Skeletal muscle tissue (tissue), 3 donors: ENCODE measurements at regions not wholly inside any gene's neighbourhood (a gene's known extent, or its start where the extent isn't known, plus 50 kb on each side); places are given as distances from the start of the nearest gene placed in this dataset.

Source experiments
- H3K27ac ChIP-seq: one replicate; pipeline ENCODE4 v1.7.0; 2013; ENCODE audit warnings: mild to moderate bottlenecking, low read depth, low read length, inconsistent platforms
- H3K27me3 ChIP-seq, 3 donors: one replicate each; pipeline ENCODE4 v1.7.0; 2013; ENCODE audit warnings: low read length in 3 of 3; ENCODE audit not compliant: control insufficient read depth in 3 of 3, insufficient read depth in 3 of 3
- H3K36me3 ChIP-seq, 3 donors: one replicate each; pipeline ENCODE4 v1.7.0; 2013; ENCODE audit warnings: low read length in 3 of 3; ENCODE audit not compliant: control insufficient read depth in 3 of 3, insufficient read depth in 3 of 3
- H3K4me1 ChIP-seq, 3 donors: one replicate each; pipeline ENCODE4 v1.7.0; 2013; ENCODE audit warnings: low read length in 3 of 3, mild to moderate bottlenecking in 3 of 3; ENCODE audit not compliant: control insufficient read depth in 3 of 3, insufficient read depth in 3 of 3
- H3K4me3 ChIP-seq, 3 donors: one replicate each; pipeline ENCODE4 v1.7.0; 2013; ENCODE audit warnings: low read length in 3 of 3
- H3K9ac ChIP-seq, 3 donors: one replicate each; pipeline ENCODE4 v1.7.0; 2013; ENCODE audit warnings: low read length in 3 of 3, mild to moderate bottlenecking in 3 of 3, moderate library complexity in 2 of 3, low read depth in 1 of 3
- H3K9me3 ChIP-seq, 3 donors: one replicate each; pipeline ENCODE4 v1.7.0; 2013; ENCODE audit warnings: low read length in 3 of 3; ENCODE audit not compliant: control insufficient read depth in 3 of 3
- donor health status: Osteomylitis.

GRCh38 chr22:26821854-26822253, 164.5 kb downstream of the MIAT start:
- peaks cover 0 to 3% (median 0%) of the 10 kb centered on the region in 3 donors for H3K27me3 ChIP-seq
- H3K9ac ChIP-seq, result no peak overlapping the region
- no peak overlapping the region for H3K27ac ChIP-seq
- H3K9me3 ChIP-seq, result peaks cover 0 to 7% (median 7%) of the 10 kb centered on the region in 3 donors
- H3K4me1 ChIP-seq, result no peaks in the 10 kb centered on the region
- H3K4me3 ChIP-seq, result no peak overlapping the region
- H3K36me3 ChIP-seq, result no peaks in the 10 kb centered on the region

GRCh38 chr22:26822313-26822712, 164.9 kb downstream of the MIAT start:
- peaks cover 0 to 7% (median 7%) of the 10 kb centered on the region in 3 donors for H3K9me3 ChIP-seq
- no peaks in the 10 kb centered on the region for H3K4me1 ChIP-seq
- H3K9ac ChIP-seq, result no peak overlapping the region
- no peak overlapping the region for H3K4me3 ChIP-seq
- no peak overlapping the region for H3K27ac ChIP-seq
- no peaks in the 10 kb centered on the region for H3K36me3 ChIP-seq
- H3K27me3 ChIP-seq, result peaks cover 0 to 3% (median 0%) of the 10 kb centered on the region in 3 donors

GRCh38 chr22:26823966-26824365, 166.6 kb downstream of the MIAT start:
- H3K4me3 ChIP-seq, result no peak overlapping the region
- H3K27me3 ChIP-seq, result peaks cover 0 to 3% (median 0%) of the 10 kb centered on the region in 3 donors
- no peaks in the 10 kb centered on the region for H3K9me3 ChIP-seq
- no peak overlapping the region for H3K9ac ChIP-seq
- no peaks in the 10 kb centered on the region for H3K4me1 ChIP-seq
- H3K36me3 ChIP-seq, result no peaks in the 10 kb centered on the region
- H3K27ac ChIP-seq, result no peak overlapping the region

- Histone ChIP-seq H3K4me3 (no peak overlapping the region), H3K9ac (no peak overlapping the region), H3K4me1 (no peaks in the 10 kb centered on the region), H3K27me3 (no peaks in the 10 kb centered on the region), H3K27ac (no peak overlapping the region), H3K9me3 (no peaks in the 10 kb centered on the region), H3K36me3 (no peaks in the 10 kb centered on the region)
Measured at GRCh38 chr22:26825960-26826935, 168.9 kb downstream of the MIAT start.

DNA sequence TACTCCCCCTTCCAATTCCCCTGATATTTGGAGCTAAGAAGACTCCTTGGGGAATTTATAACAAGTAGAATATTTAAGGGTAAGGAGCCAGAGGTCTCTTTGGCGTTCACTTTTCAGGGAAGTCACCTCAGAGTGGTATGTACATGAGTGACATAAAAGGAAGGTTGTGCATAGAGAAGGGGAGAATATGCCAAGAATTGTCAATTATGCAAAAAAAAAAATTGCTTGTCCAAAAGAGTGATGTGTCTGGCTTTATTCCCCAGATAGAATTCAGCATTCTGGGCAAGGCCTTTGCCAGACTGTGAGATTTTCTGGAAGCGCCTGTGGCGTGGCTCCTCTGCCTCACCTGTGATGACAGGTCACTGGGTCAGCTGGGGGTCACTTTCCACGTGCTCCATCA, 170.2 kb downstream of the MIAT start:
- Histone ChIP-seq H3K9ac (no peak overlapping the region), H3K9me3 (no peaks in the 10 kb centered on the region), H3K4me1 (no peaks in the 10 kb centered on the region), H3K36me3 (no peaks in the 10 kb centered on the region), H3K4me3 (no peak overlapping the region), H3K27ac (no peak overlapping the region), H3K27me3 (no peaks in the 10 kb centered on the region)

DNA sequence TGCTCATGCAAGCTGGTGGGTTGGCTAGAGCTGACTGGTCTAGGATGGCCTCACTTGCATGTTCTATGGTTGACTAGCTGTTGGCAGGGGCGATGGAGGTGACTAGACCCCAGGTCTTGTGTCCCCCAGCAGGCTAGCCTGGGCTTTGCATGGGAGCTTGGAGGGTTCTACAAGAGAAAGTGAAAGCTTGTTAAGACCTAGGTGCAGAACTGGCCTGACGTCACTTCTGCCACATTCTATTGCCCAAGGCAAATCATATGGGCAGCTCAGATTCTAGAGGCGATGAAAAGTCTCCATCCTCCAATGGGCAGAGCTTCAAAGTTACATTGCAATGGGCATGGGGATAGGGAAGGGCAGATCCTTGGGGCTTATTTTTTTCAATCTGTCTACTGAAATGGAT, 170.9 kb downstream of the MIAT start:
- Histone ChIP-seq H3K9ac (no peak overlapping the region), H3K4me1 (no peaks in the 10 kb centered on the region), H3K9me3 (no peaks in the 10 kb centered on the region), H3K27ac (no peak overlapping the region), H3K27me3 (no peaks in the 10 kb centered on the region), H3K36me3 (no peaks in the 10 kb centered on the region), H3K4me3 (no peak overlapping the region)

- Histone ChIP-seq H3K9me3 (no peaks in the 10 kb centered on the region), H3K4me3 (no peak overlapping the region), H3K4me1 (no peaks in the 10 kb centered on the region), H3K27ac (no peak overlapping the region), H3K9ac (no peak overlapping the region), H3K27me3 (no peaks in the 10 kb centered on the region), H3K36me3 (no peaks in the 10 kb centered on the region)
Measured at GRCh38 chr22:26830837-26831236, 173.4 kb downstream of the MIAT start.

DNA sequence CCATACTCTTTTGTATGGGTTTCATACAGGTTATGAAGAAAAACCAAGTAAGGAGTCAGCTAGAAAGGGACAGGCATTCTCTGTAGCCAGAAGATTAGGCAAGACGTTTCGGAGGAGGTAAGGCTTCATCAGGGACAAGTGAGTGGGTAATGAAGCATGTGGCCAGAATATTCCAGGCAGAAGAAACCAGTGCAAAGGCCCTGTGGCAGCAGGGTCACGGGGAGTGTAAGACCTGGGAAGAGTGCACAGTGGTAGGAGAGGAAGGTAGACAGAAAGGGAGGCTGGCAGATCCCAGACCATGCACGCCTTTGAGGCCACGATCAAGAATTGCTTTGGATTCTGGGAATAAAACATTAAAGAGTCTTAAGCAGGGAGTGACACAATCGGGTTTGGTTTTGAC, 177.6 kb downstream of the MIAT start:
- no peak overlapping the region for H3K27ac ChIP-seq
- H3K36me3 ChIP-seq, result no peaks in the 10 kb centered on the region
- no peaks in the 10 kb centered on the region for H3K9me3 ChIP-seq
- H3K4me1 ChIP-seq, result no peaks in the 10 kb centered on the region
- no peak overlapping the region for H3K9ac ChIP-seq
- no peaks in the 10 kb centered on the region for H3K27me3 ChIP-seq
- H3K4me3 ChIP-seq, result no peak overlapping the region

DNA sequence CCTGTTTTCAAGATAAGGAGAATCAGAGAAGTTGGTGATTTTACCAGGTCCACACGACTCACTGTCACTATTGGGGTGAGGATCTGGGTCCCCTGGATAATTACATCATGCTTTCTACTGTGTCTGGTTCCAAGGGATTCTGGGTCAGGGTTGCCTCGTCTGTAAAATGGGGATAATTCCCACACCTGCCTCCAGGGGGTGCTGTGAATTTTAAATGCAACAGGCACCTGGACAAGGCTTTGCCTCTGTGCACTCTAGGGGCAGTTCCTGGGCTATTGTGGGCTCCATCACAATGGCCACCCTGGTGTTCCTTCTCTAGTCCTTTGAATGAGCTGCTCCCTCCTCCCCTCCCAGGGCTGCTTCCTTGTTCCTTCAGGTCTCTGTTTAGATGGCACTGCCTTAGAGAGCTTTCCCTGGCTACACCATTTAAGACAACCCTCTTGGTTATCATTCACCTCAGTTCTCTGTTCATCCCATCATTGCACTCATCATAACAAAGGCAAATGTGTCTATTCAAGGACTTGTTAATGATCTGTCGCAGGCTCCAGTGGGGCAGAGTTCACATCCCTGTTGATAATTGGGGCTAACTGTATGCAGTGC, 178.6 kb downstream of the MIAT start:
- Histone ChIP-seq H3K4me3 (no peak overlapping the region), H3K9ac (no peak overlapping the region), H3K27ac (no peak overlapping the region), H3K4me1 (no peaks in the 10 kb centered on the region), H3K9me3 (no peaks in the 10 kb centered on the region), H3K27me3 (peaks cover 0 to under 1% (median 0%) of the 10 kb centered on the region in 3 donors), H3K36me3 (no peaks in the 10 kb centered on the region)

DNA sequence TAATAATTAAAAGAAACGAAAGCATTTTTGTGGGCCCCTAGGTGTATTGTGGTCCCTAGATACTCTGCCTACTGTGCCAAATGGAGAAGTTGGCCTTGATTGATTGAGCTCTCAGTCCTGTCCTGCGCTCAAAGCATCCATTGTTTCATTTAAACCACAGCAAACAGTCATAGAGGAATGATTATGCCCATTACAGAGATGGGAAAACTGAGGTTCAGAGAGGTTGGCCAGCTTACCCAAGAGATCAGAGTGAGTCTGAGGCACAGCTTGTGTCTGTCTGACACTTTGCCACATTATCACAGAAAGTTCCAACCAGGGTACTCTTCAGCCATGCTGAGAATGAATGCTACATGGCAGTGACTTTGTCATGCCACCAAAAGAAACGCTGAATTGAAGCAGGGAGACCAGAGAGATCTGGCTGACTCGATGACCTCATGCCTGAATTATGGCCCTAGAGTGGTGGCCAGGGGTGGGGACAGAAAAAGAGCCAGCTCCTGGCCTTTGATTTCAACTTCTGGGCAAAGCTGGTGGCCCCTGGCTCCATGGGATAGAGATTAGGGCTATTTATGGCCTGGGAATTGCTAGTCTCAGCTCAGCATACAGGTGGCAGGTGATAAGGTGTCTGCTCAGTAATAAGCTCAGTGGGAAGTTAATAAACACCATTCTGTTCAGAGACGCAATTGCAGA, 180.5 kb downstream of the MIAT start:
- Histone ChIP-seq H3K27me3 (peaks cover 0 to 4% (median 0%) of the 10 kb centered on the region in 3 donors), H3K4me3 (no peak overlapping the region), H3K36me3 (no peaks in the 10 kb centered on the region), H3K4me1 (no peaks in the 10 kb centered on the region), H3K9me3 (no peaks in the 10 kb centered on the region), H3K27ac (no peak overlapping the region), H3K9ac (no peak overlapping the region)
